H1 (cell line): ENCODE measurements at regions not wholly inside any gene's neighbourhood (a gene's known extent, or its start where the extent isn't known, plus 50 kb on each side); places are given as distances from the start of the nearest gene placed in this dataset.

Source experiments
- CHD7 ChIP-seq: fragments of 300-600 bp; sonication (generic); IDR thresholded peaks from 2 replicates; pipeline ENCODE4 v1.7.1; 2012; ENCODE audit warnings: low read length, moderate library complexity, mild to moderate bottlenecking, inconsistent platforms; ENCODE audit not compliant: insufficient replicate concordance
- CTCF ChIP-seq, 3 experiments: IDR thresholded peaks; 1 replicate in 2 of 3; 2 replicates in 1 of 3; pipeline versions ENCODE4 v1.5.1 to v1.6.1; 2011; ENCODE audit warnings: low read length in 3 of 3, mild to moderate bottlenecking in 3 of 3, inconsistent platforms in 2 of 3, low read depth in 1 of 3, moderate library complexity in 1 of 3; ENCODE audit not compliant: insufficient read depth in 1 of 3; ENCODE audit errors: control extremely low read depth in 1 of 3
- RXRA ChIP-seq: IDR thresholded peaks from 2 replicates; pipeline ENCODE4 v1.6.1; 2011; ENCODE audit warnings: low read depth, mild to moderate bottlenecking, low read length, moderate library complexity; ENCODE audit not compliant: insufficient read depth
- SIN3A ChIP-seq, 2 experiments: IDR thresholded peaks in 1 of 2; conservative IDR thresholded peaks in 1 of 2; 2 replicates each; pipeline ENCODE4 v1.6.1; 2011 to 2012; ENCODE audit warnings: low read length in 2 of 2, improper control_type of control experiment in 1 of 2, low read depth in 1 of 2, mild to moderate bottlenecking in 1 of 2
- YY1 ChIP-seq: IDR thresholded peaks from 2 replicates; pipeline ENCODE4 v1.6.1; 2011; ENCODE audit warnings: low read depth, mild to moderate bottlenecking, low read length

- TF ChIP-seq CHD7 (no peak), CTCF (IDR thresholded peaks at IDR 0.05; ENCODE audit: control extremely low read depth in 1 of 3, insufficient read depth in 1 of 3, low read depth in 1 of 3, low read length in 3 of 3) (no peak), RXRA (no peak), SIN3A (conservative IDR thresholded peaks at IDR 0.05 in 1 of 2, IDR thresholded peaks at IDR 0.05 in 1 of 2; ENCODE audit: low read depth in 1 of 2, low read length in 2 of 2) (no peak), YY1 (no peak)
These were observed 133.9 kb upstream of the ADRA1B start (continued) for GRCh38 chr5:159782197-159782994.
